ENCODE measurements at regions not wholly inside any gene's neighbourhood (a gene's known extent, or its start where the extent isn't known, plus 50 kb on each side); places are given as distances from the start of the nearest gene placed in this dataset.

- intact Hi-C loops (cut with micrococcal nuclease): no loop called here
- H3K27ac ChIP-seq (ENCODE audit: low read depth, low read length): no peak overlapping the region
- H3K4me3 ChIP-seq (ENCODE audit: low read length): no peak overlapping the region
- Mint-ChIP-seq H3K27me3 (no peaks in the 10 kb centered on the region), H3K27ac (no peak overlapping the region), H3K4me1 (no peaks in the 10 kb centered on the region), H3K36me3 (peaks cover 0 to 13% (median 5%) of the 10 kb centered on the region in 5 donors), H3K9me3 (peaks cover 0 to 18% (median 9%) of the 10 kb centered on the region in 11 donors), H3K4me3 (no peak overlapping the region)
- ChIA-PET POLR2A (no interaction called here), CTCF (no interaction called here)
- peaks cover 0 to 4% (median 0%) of the 10 kb centered on the region in 3 experiments for H3K9me3 ChIP-seq (ENCODE audit: control insufficient read depth in 2 of 3, low read length in 3 of 3)
- no peak for DNase-seq
- H3K36me3 ChIP-seq (ENCODE audit: control insufficient read depth in 2 of 3, insufficient read depth in 3 of 3, low read length in 3 of 3): no peaks in the 10 kb centered on the region
- no peak for ATAC-seq
- H3K27me3 ChIP-seq (ENCODE audit: control insufficient read depth in 2 of 2, insufficient read depth in 2 of 2, low read length in 2 of 2): no peaks in the 10 kb centered on the region
- H3K4me1 ChIP-seq (ENCODE audit: control insufficient read depth in 2 of 2, insufficient read depth in 2 of 2, low read length in 2 of 2): no peaks in the 10 kb centered on the region
These were observed 268.6 kb downstream of the RAB28 start for GRCh38 chr4:13215560-13215959.

GRCh38 chr4:13212936-13213335 is 271.2 kb downstream of the RAB28 start:
- Histone ChIP-seq H3K4me1 (ENCODE audit: control insufficient read depth in 2 of 2, insufficient read depth in 2 of 2, low read length in 2 of 2) (no peaks in the 10 kb centered on the region), H3K9me3 (ENCODE audit: control insufficient read depth in 2 of 3, low read length in 3 of 3) (peaks cover 0 to 4% (median 0%) of the 10 kb centered on the region in 3 experiments), H3K27me3 (ENCODE audit: control insufficient read depth in 2 of 2, insufficient read depth in 2 of 2, low read length in 2 of 2) (no peaks in the 10 kb centered on the region), H3K4me3 (ENCODE audit: low read length) (no peak overlapping the region), H3K27ac (ENCODE audit: low read depth, low read length) (no peak overlapping the region), H3K36me3 (ENCODE audit: control insufficient read depth in 2 of 3, insufficient read depth in 3 of 3, low read length in 3 of 3) (no peaks in the 10 kb centered on the region)
- intact Hi-C loops (cut with micrococcal nuclease): no loop called here
- Mint-ChIP-seq H3K4me1 (peaks cover 0 to 1% (median 0%) of the 10 kb centered on the region in 7 donors), H3K9me3 (peaks cover 0 to 17% (median 9%) of the 10 kb centered on the region in 11 donors), H3K27ac (no peak overlapping the region), H3K27me3 (no peaks in the 10 kb centered on the region), H3K36me3 (peaks cover 0 to 13% (median 5%) of the 10 kb centered on the region in 5 donors), H3K4me3 (no peak overlapping the region)
- DNase-seq: no peak
- CTCF ChIA-PET: no interaction called here
- ATAC-seq: no peak
- POLR2A ChIA-PET: no interaction called here

- H3K4me3 Mint-ChIP-seq: no peak overlapping the region
- H3K27me3 Mint-ChIP-seq: no peaks in the 10 kb centered on the region
- no peak for DNase-seq
These were observed 274.5 kb downstream of the RAB28 start for GRCh38 chr4:13209600-13209999.

DNA sequence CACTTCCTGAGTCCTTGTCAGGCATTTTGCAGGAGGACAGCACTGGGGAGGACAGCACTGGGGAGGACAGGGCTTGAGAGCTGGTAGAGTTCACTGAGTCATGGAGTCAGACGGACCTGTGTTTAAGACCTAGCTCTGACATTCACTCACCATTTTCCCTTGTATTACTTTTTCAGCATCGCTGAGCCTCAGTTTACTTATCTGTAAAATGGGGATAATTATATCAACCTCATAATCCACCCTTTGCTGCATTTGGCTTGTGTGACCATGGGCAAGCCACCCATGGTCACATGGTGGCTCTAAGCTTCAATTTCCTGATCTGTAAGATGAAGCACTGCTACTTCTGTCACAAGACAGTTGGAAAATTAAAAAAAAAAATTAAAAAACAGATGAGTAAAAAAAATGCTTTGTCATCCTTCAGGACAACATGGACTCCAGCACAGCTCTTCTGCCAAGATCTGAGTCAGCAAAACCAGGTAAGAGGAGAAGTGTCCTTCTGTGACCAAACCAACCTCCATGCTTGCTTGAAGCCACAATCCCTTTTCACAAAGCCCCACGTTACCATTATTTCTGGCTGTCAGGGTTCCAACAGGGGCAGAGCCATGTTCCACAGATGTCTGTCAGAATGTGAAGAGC is 275.5 kb downstream of the RAB28 start:
- no peak for DNase-seq
- Histone ChIP-seq H3K36me3 (ENCODE audit: control insufficient read depth in 2 of 3, insufficient read depth in 3 of 3, low read length in 3 of 3) (no peaks in the 10 kb centered on the region), H3K27me3 (ENCODE audit: control insufficient read depth in 2 of 2, insufficient read depth in 2 of 2, low read length in 2 of 2) (no peaks in the 10 kb centered on the region), H3K4me3 (ENCODE audit: low read length) (no peak overlapping the region), H3K27ac (ENCODE audit: low read depth, low read length) (no peak overlapping the region), H3K4me1 (ENCODE audit: control insufficient read depth in 2 of 2, insufficient read depth in 2 of 2, low read length in 2 of 2) (no peaks in the 10 kb centered on the region), H3K9me3 (ENCODE audit: control insufficient read depth in 2 of 3, low read length in 3 of 3) (no peaks in the 10 kb centered on the region)
- intact Hi-C loops (cut with micrococcal nuclease): no loop called here
- H3K4me1 Mint-ChIP-seq: peaks cover 0 to 1% (median 0%) of the 10 kb centered on the region in 7 donors
- ATAC-seq: no peak
- H3K27ac Mint-ChIP-seq: no peak overlapping the region
- CTCF ChIA-PET: no interaction called here
- no peak overlapping the region for H3K4me3 Mint-ChIP-seq
- H3K9me3 Mint-ChIP-seq: peaks cover 0 to 2% (median 0%) of the 10 kb centered on the region in 11 donors
- peaks cover 0 to 6% (median 0%) of the 10 kb centered on the region in 5 donors for H3K36me3 Mint-ChIP-seq
- no peaks in the 10 kb centered on the region for H3K27me3 Mint-ChIP-seq
- POLR2A ChIA-PET: no interaction called here

More at GRCh38 chr4:13209600-13209999, 274.5 kb downstream of the RAB28 start:
- H3K27ac ChIP-seq (ENCODE audit: low read depth, low read length): no peak overlapping the region
- ATAC-seq: no peak
- POLR2A ChIA-PET: no interaction called here
- H3K4me1 ChIP-seq (ENCODE audit: control insufficient read depth in 2 of 2, insufficient read depth in 2 of 2, low read length in 2 of 2): no peaks in the 10 kb centered on the region
- no peaks in the 10 kb centered on the region for H3K9me3 ChIP-seq (ENCODE audit: control insufficient read depth in 2 of 3, low read length in 3 of 3)
- Mint-ChIP-seq H3K9me3 (peaks cover 0 to 2% (median 0%) of the 10 kb centered on the region in 11 donors), H3K36me3 (peaks cover 0 to 5% (median 0%) of the 10 kb centered on the region in 5 donors), H3K27ac (no peak overlapping the region), H3K4me1 (peaks cover 0 to 1% (median 0%) of the 10 kb centered on the region in 7 donors)
- H3K27me3 ChIP-seq (ENCODE audit: control insufficient read depth in 2 of 2, insufficient read depth in 2 of 2, low read length in 2 of 2): no peaks in the 10 kb centered on the region
- CTCF ChIA-PET: no interaction called here
- H3K36me3 ChIP-seq (ENCODE audit: control insufficient read depth in 2 of 3, insufficient read depth in 3 of 3, low read length in 3 of 3): no peaks in the 10 kb centered on the region
- H3K4me3 ChIP-seq (ENCODE audit: low read length): no peak overlapping the region
- intact Hi-C loops (cut with micrococcal nuclease): no loop called here

GRCh38 chr4:13207226-13207625 is 276.9 kb downstream of the RAB28 start:
- ChIA-PET CTCF (no interaction called here), POLR2A (no interaction called here)
- Histone ChIP-seq H3K36me3 (ENCODE audit: control insufficient read depth in 2 of 3, insufficient read depth in 3 of 3, low read length in 3 of 3) (no peaks in the 10 kb centered on the region), H3K4me1 (ENCODE audit: control insufficient read depth in 2 of 2, insufficient read depth in 2 of 2, low read length in 2 of 2) (no peaks in the 10 kb centered on the region), H3K27ac (ENCODE audit: low read depth, low read length) (no peak overlapping the region), H3K27me3 (ENCODE audit: control insufficient read depth in 2 of 2, insufficient read depth in 2 of 2, low read length in 2 of 2) (no peaks in the 10 kb centered on the region), H3K9me3 (ENCODE audit: control insufficient read depth in 2 of 3, low read length in 3 of 3) (no peaks in the 10 kb centered on the region), H3K4me3 (ENCODE audit: low read length) (no peak overlapping the region)
- no peak for DNase-seq
- peaks cover 0 to 6% (median 0%) of the 10 kb centered on the region in 5 donors for H3K36me3 Mint-ChIP-seq
- intact Hi-C loops (cut with micrococcal nuclease): no loop called here
- peaks cover 0 to 2% (median 0%) of the 10 kb centered on the region in 11 donors for H3K9me3 Mint-ChIP-seq
- no peak overlapping the region for H3K27ac Mint-ChIP-seq
- no peaks in the 10 kb centered on the region for H3K27me3 Mint-ChIP-seq
- no peak for ATAC-seq
- no peak overlapping the region for H3K4me3 Mint-ChIP-seq
- peaks cover 0 to 1% (median 0%) of the 10 kb centered on the region in 7 donors for H3K4me1 Mint-ChIP-seq

GRCh38 chr4:13203101-13203500 is 281.0 kb downstream of the RAB28 start:
- Histone ChIP-seq H3K4me1 (ENCODE audit: control insufficient read depth in 2 of 2, insufficient read depth in 2 of 2, low read length in 2 of 2) (no peaks in the 10 kb centered on the region), H3K36me3 (ENCODE audit: control insufficient read depth in 2 of 3, insufficient read depth in 3 of 3, low read length in 3 of 3) (no peaks in the 10 kb centered on the region), H3K4me3 (ENCODE audit: low read length) (no peak overlapping the region), H3K27ac (ENCODE audit: low read depth, low read length) (no peak overlapping the region), H3K27me3 (ENCODE audit: control insufficient read depth in 2 of 2, insufficient read depth in 2 of 2, low read length in 2 of 2) (no peaks in the 10 kb centered on the region), H3K9me3 (ENCODE audit: control insufficient read depth in 2 of 3, low read length in 3 of 3) (no peaks in the 10 kb centered on the region)
- no peaks in the 10 kb centered on the region for H3K27me3 Mint-ChIP-seq
- peaks cover 0 to 6% (median 0%) of the 10 kb centered on the region in 5 donors for H3K36me3 Mint-ChIP-seq
- H3K27ac Mint-ChIP-seq: no peak overlapping the region
- no peak for DNase-seq
- ATAC-seq: no peak
- CTCF ChIA-PET: no interaction called here
- no peak overlapping the region for H3K4me3 Mint-ChIP-seq
- H3K9me3 Mint-ChIP-seq: peaks cover 0 to 3% (median 0%) of the 10 kb centered on the region in 11 donors
- POLR2A ChIA-PET: no interaction called here
- intact Hi-C loops (cut with micrococcal nuclease): no loop called here
- no peaks in the 10 kb centered on the region for H3K4me1 Mint-ChIP-seq

GRCh38 chr4:13202701-13203100 is 281.4 kb downstream of the RAB28 start:
- H3K4me3 Mint-ChIP-seq: no peak overlapping the region

More at GRCh38 chr4:13202701-13203100, 281.4 kb downstream of the RAB28 start:
- H3K4me1 Mint-ChIP-seq: no peaks in the 10 kb centered on the region
- H3K36me3 ChIP-seq (ENCODE audit: control insufficient read depth in 2 of 3, insufficient read depth in 3 of 3, low read length in 3 of 3): no peaks in the 10 kb centered on the region
- intact Hi-C loops (cut with micrococcal nuclease): no loop called here
- no peak overlapping the region for H3K27ac ChIP-seq (ENCODE audit: low read depth, low read length)
- peaks cover 0 to 6% (median 0%) of the 10 kb centered on the region in 5 donors for H3K36me3 Mint-ChIP-seq
- no peaks in the 10 kb centered on the region for H3K9me3 ChIP-seq (ENCODE audit: control insufficient read depth in 2 of 3, low read length in 3 of 3)
- ATAC-seq (no peak), DNase-seq (no peak)
- no peak overlapping the region for H3K27ac Mint-ChIP-seq
- no peak overlapping the region for H3K4me3 ChIP-seq (ENCODE audit: low read length)
- no peaks in the 10 kb centered on the region for H3K27me3 Mint-ChIP-seq
- peaks cover 0 to 3% (median 0%) of the 10 kb centered on the region in 11 donors for H3K9me3 Mint-ChIP-seq
- H3K4me1 ChIP-seq (ENCODE audit: control insufficient read depth in 2 of 2, insufficient read depth in 2 of 2, low read length in 2 of 2): no peaks in the 10 kb centered on the region
- CTCF ChIA-PET: no interaction called here
- no peaks in the 10 kb centered on the region for H3K27me3 ChIP-seq (ENCODE audit: control insufficient read depth in 2 of 2, insufficient read depth in 2 of 2, low read length in 2 of 2)
- POLR2A ChIA-PET: no interaction called here

Measured in naive thymus-derived CD4-positive, alpha-beta T cell (primary cell).